ENCODE measurements at regions not wholly inside any gene's neighbourhood (a gene's known extent, or its start where the extent isn't known, plus 50 kb on each side); places are given as distances from the start of the nearest gene placed in this dataset.
"Not testable (repeated sequence)": the region's sequence is repeated elsewhere in the genome, so short reads cannot be mapped to it uniquely, and the experiment has no call there.

DNA sequence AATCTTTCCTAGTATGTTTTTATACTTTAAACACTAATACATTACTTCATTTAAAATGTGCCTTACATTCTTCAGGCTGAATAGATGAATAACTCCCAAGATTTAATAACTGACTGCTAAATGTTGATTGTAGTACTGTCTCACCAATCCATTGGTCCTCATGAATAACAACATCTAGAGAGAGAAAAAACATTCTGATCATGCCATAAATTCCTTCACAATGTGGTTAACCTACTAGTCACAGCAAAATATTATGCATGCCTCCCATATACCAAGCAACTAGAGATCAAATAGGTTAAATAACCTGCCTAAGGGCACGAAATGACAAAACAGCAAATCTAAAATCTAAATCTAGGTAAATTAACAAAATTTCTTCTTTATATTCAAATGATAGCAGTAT lies 66.2 kb downstream of the SYT15 start:
- DNase-seq (ENCODE audit: low read depth in 2 of 2, low spot score in 1 of 2) = not testable (repeated sequence)

DNA sequence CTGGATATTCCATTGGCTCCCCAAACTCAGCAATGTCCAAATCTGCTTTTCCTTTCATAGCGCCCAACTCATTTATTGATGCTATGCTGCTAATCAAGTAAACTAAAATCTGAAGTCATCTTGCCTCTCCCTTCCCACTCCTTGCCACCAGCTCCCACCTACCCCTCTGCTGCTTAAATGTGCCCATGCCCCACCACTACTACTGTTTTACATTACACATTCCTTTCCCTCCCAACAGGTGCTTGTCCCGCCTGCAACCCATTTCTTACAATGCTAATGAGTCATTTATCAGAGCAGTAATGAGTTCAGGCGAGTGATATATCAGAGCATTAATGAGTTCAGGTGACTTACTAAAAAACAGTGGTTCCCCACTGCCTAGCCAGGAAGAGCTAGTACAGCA lies 67.2 kb downstream of the SYT15 start:
- not testable (repeated sequence) for DNase-seq (ENCODE audit: low read depth in 2 of 2, low spot score in 1 of 2)

DNA sequence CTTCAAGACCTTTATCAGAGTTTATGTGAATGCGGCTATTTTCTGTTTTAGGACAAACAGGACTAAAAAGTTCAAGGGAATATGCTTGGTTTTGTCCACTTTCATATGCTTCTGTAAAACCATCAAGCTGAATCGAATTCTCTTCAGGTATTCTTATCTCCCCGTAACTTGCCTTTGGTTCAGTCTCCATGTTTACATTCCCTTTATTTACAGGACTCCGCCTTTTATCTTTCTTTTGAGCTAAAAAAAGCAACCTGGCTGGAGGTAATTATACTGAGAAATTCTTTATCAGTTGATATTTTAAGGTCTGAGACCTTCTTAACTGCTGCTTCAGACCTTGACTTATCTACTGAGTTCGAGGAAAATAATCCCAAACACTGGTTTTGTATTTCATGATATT lies 72.0 kb downstream of the SYT15 start:
- DNase-seq (ENCODE audit: low read depth in 2 of 2, low spot score in 1 of 2) = not testable (repeated sequence)

DNA sequence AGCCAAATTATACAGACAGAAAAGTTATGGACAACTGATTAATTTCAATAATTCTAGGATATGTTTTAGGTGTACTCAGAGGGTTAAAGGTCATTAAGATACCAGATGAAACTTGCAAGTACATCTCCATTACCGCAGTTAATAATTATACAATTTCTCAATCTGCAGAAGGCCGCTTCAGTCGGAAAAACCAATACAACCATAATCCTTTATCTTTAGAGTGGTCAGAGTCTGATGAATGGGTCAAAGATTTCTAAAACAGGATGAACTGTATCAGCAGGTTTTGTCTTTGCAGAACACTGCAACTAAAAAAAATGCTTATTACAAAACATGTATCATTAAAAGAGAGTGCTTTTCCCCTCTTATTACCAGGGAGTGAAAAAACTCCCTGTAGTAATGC lies 78.5 kb downstream of the SYT15 start:
- not testable (repeated sequence) for DNase-seq (ENCODE audit: low read depth in 2 of 2, low spot score in 1 of 2)

DNA sequence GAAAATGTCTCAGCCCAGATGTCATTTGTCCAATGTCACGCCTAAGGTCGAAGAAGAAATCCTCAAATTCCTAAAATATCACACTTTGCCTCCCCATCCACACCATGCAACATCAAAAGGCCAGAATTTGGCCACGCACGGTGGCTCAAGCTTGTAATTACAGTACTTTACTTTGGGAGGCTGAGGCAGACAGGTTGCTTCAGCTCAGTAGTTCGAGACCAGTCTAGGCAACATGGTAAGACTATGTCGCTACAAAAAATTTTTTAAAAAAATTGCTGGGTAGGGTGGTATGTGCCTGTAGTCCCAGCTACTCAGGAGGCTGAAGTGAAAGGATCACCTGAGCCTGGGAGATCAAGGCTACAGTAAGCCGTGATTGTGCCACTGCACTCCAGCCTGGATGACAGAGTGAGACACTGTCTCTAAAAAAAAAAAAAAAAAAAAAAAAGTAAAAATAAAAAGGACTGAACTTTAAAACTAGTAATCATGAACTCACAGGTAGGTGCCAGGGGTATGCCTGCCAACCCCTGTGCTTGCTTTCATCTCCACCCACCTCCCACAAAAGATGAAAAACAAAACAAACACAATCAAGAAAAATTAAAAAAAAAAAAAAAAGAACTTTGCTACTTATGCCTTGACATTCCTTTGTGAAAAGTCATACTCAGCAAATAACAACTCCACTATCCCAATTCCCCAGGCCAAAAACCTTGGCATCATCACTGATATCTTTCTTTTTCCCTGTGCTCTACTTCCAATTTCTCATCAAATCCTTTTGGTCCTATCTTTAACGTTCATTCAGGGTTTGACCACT lies 81.3 kb downstream of the SYT15 start:
- DNase-seq (ENCODE audit: low read depth in 2 of 2, low spot score in 1 of 2) = not testable (repeated sequence)

DNA sequence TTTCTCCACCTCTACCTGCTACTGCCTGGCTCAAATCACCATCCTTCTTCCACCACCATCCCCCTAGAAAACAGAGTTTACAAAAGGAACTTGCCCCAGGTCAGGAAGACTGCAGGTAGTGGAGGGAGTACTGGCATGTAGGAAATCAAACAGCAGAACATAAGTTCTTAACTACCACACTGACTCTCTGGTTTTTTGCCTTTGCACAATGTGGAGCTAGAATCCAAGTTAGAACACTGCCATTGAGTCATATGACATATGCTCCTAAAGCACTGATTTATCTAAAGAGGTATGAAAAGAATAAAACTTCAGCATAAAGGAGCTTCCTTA lies 81.9 kb downstream of the SYT15 start:
- DNase-seq (ENCODE audit: low read depth in 2 of 2, low spot score in 1 of 2) = not testable (repeated sequence)

DNA sequence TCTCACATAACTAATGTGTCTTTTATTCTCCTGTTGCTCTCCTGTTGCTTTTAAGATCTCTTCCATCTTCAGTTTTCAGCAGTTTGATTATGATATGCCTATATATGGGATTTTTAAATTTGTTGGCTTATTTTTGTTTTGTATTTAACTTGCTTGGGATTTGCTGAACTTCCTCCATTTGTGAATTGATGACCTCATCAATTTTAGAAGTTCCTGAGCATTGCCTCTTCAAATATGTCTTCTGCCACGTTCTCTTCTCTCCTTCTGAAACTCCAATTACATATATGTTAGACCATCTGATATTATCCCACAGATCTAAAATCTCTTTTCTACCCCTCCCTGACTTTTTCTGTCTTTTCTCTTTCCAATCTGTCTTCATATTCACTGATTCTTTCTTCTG lies 86.6 kb downstream of the SYT15 start:
- not testable (repeated sequence) for DNase-seq (ENCODE audit: low read depth in 2 of 2, low spot score in 1 of 2)

DNA sequence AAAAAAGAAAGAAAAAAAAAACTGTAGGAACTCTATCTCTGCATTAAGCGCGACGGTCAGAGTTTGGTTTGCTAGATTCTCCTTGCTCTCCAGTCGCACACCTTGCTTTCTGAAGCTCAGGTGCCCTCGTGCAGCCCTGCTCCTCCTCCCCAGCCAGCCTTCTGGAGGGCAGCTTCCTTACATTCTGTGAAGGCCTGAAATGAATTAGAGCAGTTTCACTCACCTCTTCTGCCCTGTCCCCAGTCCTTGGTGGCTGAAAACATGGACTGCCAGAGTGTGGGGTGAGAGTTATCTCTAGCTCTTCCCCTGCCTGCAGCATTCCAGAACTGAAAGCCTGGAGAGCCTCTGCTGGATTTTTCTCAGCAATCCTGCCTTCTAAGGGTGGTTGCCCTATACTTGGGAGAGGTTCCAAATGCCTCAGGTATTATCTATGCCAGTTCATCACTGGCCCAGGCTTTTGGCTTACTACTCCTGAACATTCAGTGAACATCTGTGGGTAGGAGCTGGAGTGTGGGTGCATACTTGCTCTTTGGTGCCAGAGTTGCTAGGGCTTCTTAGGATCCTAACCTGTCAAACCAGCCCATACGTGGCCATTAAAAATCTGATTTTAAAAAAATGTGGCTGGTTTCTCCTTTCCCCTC lies 89.5 kb downstream of the SYT15 start:
- DNase-seq (ENCODE audit: low read depth in 2 of 2, low spot score in 1 of 2) = not testable (repeated sequence)

DNA sequence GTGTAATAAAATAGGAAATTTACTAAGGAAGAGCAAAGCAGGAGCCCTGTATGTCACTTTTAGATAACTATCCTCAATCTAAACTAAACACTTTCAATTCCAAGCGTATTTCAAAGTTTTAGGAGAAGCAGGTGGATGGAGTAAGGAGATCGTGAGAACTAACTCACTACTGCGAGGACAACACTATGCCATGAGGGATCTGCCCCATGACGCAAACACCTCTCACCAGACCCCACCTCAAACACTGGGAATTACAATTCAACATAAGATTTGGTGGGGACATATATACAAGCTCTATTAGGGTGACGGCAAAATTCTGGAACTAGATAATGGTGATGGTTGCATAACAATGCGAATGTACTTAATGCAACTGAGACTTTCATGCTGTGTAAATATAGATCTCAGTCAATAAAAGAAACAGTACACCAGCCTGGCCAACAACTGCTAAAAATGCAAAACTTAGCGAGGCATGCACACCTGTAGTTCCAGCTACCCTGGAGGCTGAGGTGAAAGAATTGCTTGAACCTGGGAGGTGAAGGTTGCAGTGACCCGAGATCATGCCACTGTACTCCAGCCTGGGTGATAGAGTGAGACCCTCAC lies 99.0 kb downstream of the SYT15 start:
- DNase-seq (ENCODE audit: low read depth in 2 of 2, low spot score in 1 of 2) = not testable (repeated sequence)

DNA sequence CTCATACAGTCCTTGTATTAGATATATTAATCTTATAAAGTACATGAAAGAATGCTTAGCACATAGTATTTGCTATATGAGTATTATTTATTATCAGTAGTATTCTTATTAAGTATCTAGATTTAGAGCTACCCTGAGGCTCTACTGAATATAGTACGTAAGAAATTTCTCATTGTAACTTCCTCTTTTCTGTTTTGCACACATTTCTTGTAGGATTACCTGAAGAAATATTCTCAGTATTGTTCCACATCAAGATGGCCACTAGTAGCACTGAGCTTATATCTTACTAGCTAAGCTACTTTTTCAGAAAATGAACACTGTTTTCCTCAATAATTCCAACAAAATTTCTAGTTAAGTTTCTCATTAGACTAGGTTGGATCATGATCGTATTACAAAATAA lies 112.5 kb downstream of the SYT15 start:
- not testable (repeated sequence) for DNase-seq (ENCODE audit: low read depth in 2 of 2, low spot score in 1 of 2)

DNA sequence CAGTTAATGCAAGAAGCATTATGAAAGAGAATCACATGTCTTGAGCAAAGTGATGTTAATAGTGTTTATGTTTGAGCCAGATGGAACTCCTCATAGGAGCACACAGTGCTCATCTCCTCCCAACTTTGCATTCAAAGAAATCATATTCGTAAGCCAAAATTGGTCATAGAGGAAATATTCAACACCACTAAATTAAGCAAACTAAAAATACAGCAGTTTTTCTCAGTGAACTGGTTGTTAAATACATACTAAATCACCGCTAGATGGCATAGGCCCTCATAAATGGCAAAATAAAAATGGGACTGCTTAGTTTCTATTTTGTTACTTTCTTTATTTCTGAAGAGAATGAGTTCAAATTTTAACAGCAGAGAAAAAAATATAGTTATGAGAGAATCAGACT lies 114.3 kb downstream of the SYT15 start:
- DNase-seq (ENCODE audit: low read depth in 2 of 2, low spot score in 1 of 2) = not testable (repeated sequence)

DNA sequence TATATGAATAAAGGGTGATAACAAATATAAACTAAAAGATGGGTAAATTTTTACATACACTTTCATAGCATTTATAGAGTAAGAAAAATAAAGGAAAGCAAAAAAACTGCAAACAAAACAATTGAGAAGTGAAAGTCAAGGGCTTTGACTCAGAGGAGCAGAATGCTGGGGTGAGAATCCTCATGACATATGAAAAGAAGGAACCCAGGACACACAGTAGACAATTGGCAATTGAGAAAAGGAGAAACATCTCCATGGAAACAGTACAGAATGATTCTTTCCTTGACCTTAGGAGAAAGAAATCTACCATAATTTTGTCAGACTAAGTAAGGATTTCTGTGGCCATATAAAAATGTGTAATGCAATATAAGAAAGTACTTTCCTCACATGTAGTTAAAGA lies 138.3 kb downstream of the SYT15 start:
- not testable (repeated sequence) for DNase-seq (ENCODE audit: low read depth in 2 of 2, low spot score in 1 of 2)

DNA sequence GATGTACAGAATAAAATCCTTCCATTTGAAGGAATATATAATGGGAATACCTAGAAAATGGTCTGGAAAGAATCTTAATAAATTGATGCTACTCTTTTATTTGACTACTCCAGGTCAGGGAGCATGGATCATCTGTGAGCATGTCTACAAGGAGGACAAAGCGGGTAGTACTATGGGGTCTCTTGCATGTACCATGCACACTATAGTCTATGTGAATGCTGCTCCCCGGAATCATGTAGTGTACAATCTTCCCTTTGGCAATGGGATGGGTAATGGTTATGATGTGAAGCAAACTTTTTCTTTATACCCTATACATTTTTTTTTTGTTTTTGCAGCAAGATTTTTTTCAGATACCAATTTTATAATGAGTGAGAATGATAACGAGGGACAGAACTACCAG lies 139.1 kb downstream of the SYT15 start:
- not testable (repeated sequence) for DNase-seq (ENCODE audit: low read depth in 2 of 2, low spot score in 1 of 2)

DNA sequence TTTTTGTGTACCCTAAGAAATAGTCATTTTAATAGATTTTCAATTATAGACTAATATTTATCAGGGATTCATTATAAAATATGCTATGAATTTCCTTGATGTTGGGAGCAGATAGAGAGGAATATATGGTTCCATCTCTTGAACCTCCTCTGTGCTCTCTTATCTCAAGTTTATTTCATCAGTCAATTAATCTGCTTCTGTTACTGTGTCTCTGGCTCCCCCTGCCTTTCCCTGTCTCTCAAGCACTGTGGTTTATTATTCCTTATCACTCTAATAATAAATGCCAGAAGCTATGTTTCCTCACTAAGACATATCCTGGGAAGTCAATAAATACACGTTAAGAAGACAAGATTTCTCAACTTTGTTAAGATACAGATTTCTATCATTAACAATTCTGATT lies 141.5 kb downstream of the SYT15 start:
- DNase-seq (ENCODE audit: low read depth in 2 of 2, low spot score in 1 of 2) = not testable (repeated sequence)

DNA sequence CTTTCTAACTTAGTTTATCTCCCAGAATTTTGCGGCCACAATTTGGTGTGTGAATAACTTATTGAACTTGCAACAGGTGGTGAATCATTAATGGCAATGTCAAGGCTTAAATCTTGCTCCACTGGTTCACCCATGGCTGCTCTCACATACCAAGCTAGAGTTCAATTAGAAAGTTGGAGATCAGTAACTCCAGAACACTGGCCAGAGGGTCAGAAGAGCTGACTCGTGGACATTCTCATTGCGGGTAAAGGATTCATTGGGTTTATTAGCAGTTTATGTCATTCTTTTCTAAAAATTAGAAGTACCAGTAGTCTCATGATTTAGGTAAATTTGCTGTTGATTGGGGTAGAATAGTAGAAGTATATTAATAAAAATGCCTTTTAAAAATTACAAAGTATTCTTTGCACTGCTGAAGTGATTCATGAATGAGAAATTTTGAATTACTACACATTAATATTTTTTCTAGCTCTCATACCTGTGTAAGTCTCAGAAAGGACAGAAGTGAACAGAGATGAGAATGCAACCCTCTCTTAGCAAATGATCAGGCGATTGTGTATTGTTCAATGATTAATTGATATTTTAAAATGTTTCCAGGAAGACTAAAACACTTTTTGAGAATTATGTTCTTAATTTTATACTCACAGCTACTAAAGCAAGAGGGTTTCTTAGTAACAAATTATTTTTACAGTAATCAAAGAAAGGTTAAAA lies 142.0 kb downstream of the SYT15 start:
- not testable (repeated sequence) for DNase-seq (ENCODE audit: low read depth in 2 of 2, low spot score in 1 of 2)

DNA sequence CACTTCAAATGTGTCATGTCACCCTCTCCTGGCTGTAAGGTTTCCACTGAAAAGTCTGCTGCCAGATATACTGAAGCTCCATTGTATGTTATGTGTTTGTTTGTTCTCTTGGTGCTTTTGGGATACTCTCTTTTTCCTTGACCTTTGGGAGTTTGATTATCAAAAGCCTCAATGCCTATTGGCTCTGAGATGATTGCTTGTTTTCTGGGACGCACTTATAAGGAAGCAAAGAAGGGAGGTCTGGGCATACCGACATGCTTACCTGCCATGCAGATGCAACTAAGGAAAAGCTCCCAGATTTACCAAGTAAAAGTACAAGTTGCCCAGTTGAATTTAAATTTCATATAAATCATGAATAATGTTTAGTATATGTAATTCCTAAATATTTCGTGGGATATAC lies 145.3 kb downstream of the SYT15 start:
- DNase-seq (ENCODE audit: low read depth in 2 of 2, low spot score in 1 of 2) = not testable (repeated sequence)

DNA sequence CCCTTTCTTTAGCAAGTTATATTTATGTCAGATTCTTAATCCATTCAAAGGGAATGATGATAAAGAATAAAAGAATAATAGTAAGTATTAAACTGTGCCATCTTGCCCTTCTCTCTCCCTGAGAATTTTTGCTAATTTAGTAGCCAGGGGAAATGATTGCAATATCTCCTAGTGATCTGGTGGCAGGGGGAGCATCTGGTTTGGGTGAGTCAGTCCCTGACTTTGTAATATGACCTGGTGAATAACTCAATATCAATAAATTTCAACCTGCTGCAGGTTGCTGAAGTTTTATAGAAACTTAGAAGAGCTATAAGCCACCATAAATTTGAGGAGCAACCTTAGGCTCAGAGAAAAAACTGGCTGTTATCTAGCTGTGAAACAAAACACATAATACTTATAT lies 149.4 kb downstream of the SYT15 start:
- not testable (repeated sequence) for DNase-seq (ENCODE audit: low read depth in 2 of 2, low spot score in 1 of 2)

DNA sequence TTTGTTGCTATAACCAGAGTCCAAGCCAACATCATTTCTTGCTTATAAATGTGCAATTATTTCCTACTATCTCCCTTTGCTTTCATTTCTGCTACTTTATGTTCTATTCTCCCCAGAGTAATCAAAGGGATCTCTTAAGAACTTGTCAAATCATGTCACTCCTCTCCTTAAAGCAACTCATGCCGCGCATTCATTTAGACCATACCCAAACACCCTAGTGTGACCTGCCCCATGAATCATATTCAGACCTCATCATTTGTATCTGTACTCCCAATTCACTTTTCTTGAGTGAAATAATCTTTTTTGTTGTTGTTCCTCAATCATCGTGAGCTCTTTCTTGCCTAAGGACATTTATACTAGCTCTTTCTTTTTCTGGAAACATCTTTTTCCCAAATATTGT lies 151.8 kb downstream of the SYT15 start:
- not testable (repeated sequence) for DNase-seq (ENCODE audit: low read depth in 2 of 2, low spot score in 1 of 2)

DNA sequence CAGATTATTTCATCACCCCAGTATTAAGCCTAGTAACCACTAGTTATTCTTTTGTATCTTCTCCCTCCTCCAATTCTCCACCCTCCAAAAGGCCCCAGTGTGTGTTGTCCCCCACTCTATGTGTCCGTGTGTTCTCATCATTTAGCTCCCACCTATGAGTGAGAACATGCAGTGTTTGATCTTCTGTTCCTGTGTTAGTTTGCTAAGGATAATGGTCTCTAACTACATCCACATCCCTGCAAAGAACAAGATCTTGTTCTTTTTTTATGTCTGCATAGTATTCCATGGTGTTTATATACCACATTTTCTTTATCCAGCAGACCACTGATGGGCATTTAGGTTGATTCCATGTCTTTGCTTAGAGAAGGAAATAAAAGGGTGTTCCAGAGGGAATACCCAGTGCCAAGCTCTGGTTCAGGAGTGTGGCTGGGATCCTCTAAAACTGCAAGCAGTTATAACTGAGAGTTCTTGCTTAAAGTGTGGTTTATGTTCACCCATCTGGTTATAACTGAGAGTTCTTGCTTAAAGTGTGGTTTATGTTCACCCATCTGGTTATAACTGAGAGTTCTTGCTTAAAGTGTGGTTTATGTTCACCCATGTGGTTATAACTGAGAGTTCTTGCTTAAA lies 154.8 kb downstream of the SYT15 start:
- not testable (repeated sequence) for DNase-seq (ENCODE audit: low read depth in 2 of 2, low spot score in 1 of 2)

DNA sequence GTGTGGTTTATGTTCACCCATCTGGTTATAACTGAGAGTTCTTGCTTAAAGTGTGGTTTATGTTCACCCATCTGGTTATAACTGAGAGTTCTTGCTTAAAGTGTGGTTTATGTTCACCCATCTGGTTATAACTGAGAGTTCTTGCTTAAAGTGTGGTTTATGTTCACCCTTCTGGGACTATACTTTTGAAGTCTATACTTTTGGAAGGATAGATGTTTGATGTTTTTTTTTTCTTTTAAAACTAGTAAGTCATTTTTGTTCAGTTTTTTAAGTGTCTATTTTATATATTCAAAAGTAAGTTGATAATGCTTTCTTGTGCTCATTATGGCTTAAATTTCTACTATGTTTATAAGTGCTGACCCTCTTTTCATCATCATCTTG lies 155.3 kb downstream of the SYT15 start:
- not testable (repeated sequence) for DNase-seq (ENCODE audit: low read depth in 2 of 2, low spot score in 1 of 2)

DNA sequence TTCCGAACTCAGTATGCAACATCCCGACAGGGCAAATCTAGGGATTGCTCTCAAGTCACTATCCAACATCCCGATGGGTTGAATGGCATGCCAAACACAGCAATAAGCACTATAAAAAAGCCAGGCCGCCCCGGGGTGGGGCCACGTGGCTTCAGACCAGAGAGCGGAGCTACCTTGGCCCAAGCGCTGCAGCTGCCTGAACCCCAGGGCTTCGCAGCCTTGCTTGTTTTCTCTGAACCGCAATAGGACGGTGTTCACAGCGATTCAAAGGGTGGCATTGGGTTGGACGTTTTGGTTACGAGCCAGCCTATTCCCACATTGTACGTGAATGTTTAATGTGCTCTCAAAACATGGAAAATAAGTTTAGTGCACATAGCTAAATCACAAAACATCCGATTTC lies 161.0 kb downstream of the SYT15 start:
- DNase-seq (ENCODE audit: low read depth in 2 of 2, low spot score in 1 of 2) = not testable (repeated sequence)

All from stimulated activated CD8-positive, alpha-beta memory T cell treated with anti-CD3 and anti-CD28 coated beads, Interleukin-4, amount 100 ng/mL, for 1 hour (primary cell).